PC-3 (cell line): ENCODE measurements at regions not wholly inside any gene's neighbourhood (a gene's known extent, or its start where the extent isn't known, plus 50 kb on each side); places are given as distances from the start of the nearest gene placed in this dataset.

ENCODE experiments used
- CTCF ChIP-seq: fragments of 300-600 bp; sonication (generic); conservative IDR thresholded peaks from 2 replicates; pipeline ENCODE4 v1.5.1; 2017; ENCODE audit warnings: antibody characterized with exemption, low read depth, mild to moderate bottlenecking, low read length
- EZH2 ChIP-seq: fragments of 300-600 bp; sonication (generic); IDR thresholded peaks from one replicate; pipeline ENCODE4 v1.6.1; 2017; ENCODE audit warnings: antibody characterized with exemption, mild to moderate bottlenecking, low read length; ENCODE audit not compliant: unreplicated experiment
- EZH2phosphoT487 ChIP-seq: fragments of 300-600 bp; sonication (generic); IDR thresholded peaks from 2 replicates; pipeline ENCODE4 v1.6.1; 2018; ENCODE audit warnings: mild to moderate bottlenecking, antibody characterized with exemption, low read length, borderline replicate concordance

GRCh38 chr3:145032791-145033190, 1061.2 kb downstream of the DIPK2A start:
- TF ChIP-seq EZH2 (no peak), CTCF (no peak), EZH2phosphoT487 (no peak)
